Right lung (tissue), 2 donors: ENCODE measurements at regions not wholly inside any gene's neighbourhood (a gene's known extent, or its start where the extent isn't known, plus 50 kb on each side); places are given as distances from the start of the nearest gene placed in this dataset.

Experiments
- DNase-seq, 2 donors: peaks; one replicate each; pipeline ENCODE4 v3.0.0-alpha.2; 2013

- no peak for DNase-seq
Measured at GRCh38 chr16:7014756-7015155, 317.9 kb upstream of the RBFOX1 start.

- no peak for DNase-seq
Measured at GRCh38 chr16:7013990-7014389, 318.7 kb upstream of the RBFOX1 start.

- DNase-seq: no peak
Measured at GRCh38 chr16:7004266-7004665, 328.4 kb upstream of the RBFOX1 start.

GRCh38 chr16:6993544-6993943 lies 339.1 kb upstream of the RBFOX1 start:
- no peak for DNase-seq

GRCh38 chr16:6988846-6989245 lies 343.8 kb upstream of the RBFOX1 start:
- no peak for DNase-seq

GRCh38 chr16:6977916-6978315 lies 354.7 kb upstream of the RBFOX1 start:
- no peak for DNase-seq

- DNase-seq: no peak
Measured at GRCh38 chr16:6977291-6977690, 355.4 kb upstream of the RBFOX1 start.

GRCh38 chr16:6976716-6977115 lies 355.9 kb upstream of the RBFOX1 start:
- DNase-seq: no peak

- DNase-seq: no peak
Measured at GRCh38 chr16:6970171-6970857, 362.3 kb upstream of the RBFOX1 start.

- DNase-seq: no peak
Measured at GRCh38 chr16:6969594-6969993, 363.1 kb upstream of the RBFOX1 start.

- no peak for DNase-seq
Measured at GRCh38 chr16:6967796-6968320, 364.8 kb upstream of the RBFOX1 start.

- no peak for DNase-seq
Measured at GRCh38 chr16:6966925-6967324, 365.7 kb upstream of the RBFOX1 start.

GRCh38 chr16:6964679-6965078 lies 368.0 kb upstream of the RBFOX1 start:
- no peak for DNase-seq

GRCh38 chr16:6961704-6962103 lies 370.9 kb upstream of the RBFOX1 start:
- no peak for DNase-seq

GRCh38 chr16:6958184-6958583 lies 374.5 kb upstream of the RBFOX1 start:
- DNase-seq: no peak

- no peak for DNase-seq
Measured at GRCh38 chr16:6957681-6958080, 375.0 kb upstream of the RBFOX1 start.

- DNase-seq: no peak
Measured at GRCh38 chr16:6956511-6956910, 376.1 kb upstream of the RBFOX1 start.

- DNase-seq: no peak
Measured at GRCh38 chr16:6955303-6955702, 377.3 kb upstream of the RBFOX1 start.

- DNase-seq: no peak
Measured at GRCh38 chr16:6949240-6949639, 383.4 kb upstream of the RBFOX1 start.

- no peak for DNase-seq
Measured at GRCh38 chr16:6947291-6947690, 385.4 kb upstream of the RBFOX1 start.

GRCh38 chr16:6946802-6947201 lies 385.8 kb upstream of the RBFOX1 start:
- DNase-seq: no peak

- DNase-seq: no peak
Measured at GRCh38 chr16:6946106-6946505, 386.5 kb upstream of the RBFOX1 start.

GRCh38 chr16:6940968-6941367 lies 391.7 kb upstream of the RBFOX1 start:
- DNase-seq: no peak

GRCh38 chr16:6937641-6938040 lies 395.0 kb upstream of the RBFOX1 start:
- no peak for DNase-seq
